ENCODE measurements at regions not wholly inside any gene's neighbourhood (a gene's known extent, or its start where the extent isn't known, plus 50 kb on each side); places are given as distances from the start of the nearest gene placed in this dataset.

DNA sequence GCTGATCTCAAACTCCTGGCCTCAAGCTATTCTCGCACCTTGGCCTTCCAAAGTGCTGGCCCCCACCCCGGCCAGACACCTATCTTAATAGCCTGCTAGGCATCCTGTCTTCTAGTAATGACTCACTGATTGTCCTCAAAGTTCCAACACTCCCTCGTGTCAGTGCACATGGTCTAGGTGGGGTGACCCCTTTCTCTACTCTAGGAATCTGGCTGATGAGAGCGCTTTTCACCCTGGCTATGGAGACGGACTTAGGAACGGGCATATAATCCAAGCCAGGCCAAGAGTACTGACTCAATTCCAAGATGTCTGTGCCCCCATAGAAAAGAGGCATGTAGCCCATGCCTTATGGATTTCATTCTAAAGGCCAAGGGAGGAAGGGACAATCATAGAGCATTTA, 67.0 kb downstream of the PRLHR start:
- Histone ChIP-seq H3K9me3 (ENCODE audit: control insufficient read depth in 4 of 4, low read length in 3 of 4) (no peaks in the 10 kb centered on the region), H3K27ac (ENCODE audit: low read depth in 1 of 2, low read length in 2 of 2) (no peak overlapping the region), H3K9ac (ENCODE audit: low read depth in 1 of 2, low read length in 2 of 2) (no peak overlapping the region), H3K4me3 (ENCODE audit: low read depth in 1 of 3, low read length in 3 of 3) (no peak overlapping the region), H3K4me1 (ENCODE audit: control insufficient read depth in 4 of 4, insufficient read depth in 4 of 4, low read length in 3 of 4) (no peaks in the 10 kb centered on the region), H3K27me3 (ENCODE audit: control insufficient read depth in 4 of 4, insufficient read depth in 4 of 4, low read length in 3 of 4) (peaks cover 0 to 10% (median 0%) of the 10 kb centered on the region in 4 donors), H3K36me3 (ENCODE audit: control insufficient read depth in 4 of 4, insufficient read depth in 3 of 4, low read depth in 1 of 4, low read length in 3 of 4) (no peaks in the 10 kb centered on the region)
- TF ChIP-seq RAD21 (IDR thresholded peaks at IDR 0.05) (no peak), NR2F2 (IDR thresholded peaks at IDR 0.05) (no peak), TAF1 (conservative IDR thresholded peaks at IDR 0.05) (no peak), FOXA2 (IDR thresholded peaks at IDR 0.05) (no peak), HNF4A (conservative IDR thresholded peaks at IDR 0.05) (no peak), JUND (IDR thresholded peaks at IDR 0.05) (no peak), RXRA (IDR thresholded peaks at IDR 0.05) (no peak), SP1 (IDR thresholded peaks at IDR 0.05) (no peak), HNF4G (IDR thresholded peaks at IDR 0.05) (no peak), YY1 (IDR thresholded peaks at IDR 0.05) (no peak), EGR1 (IDR thresholded peaks at IDR 0.05; ENCODE audit: low read depth in 2 of 2) (no peak), FOXA1 (IDR thresholded peaks at IDR 0.05) (no peak), GABPA (IDR thresholded peaks at IDR 0.05 in 1 of 2, conservative IDR thresholded peaks at IDR 0.05 in 1 of 2) (no peak)
- TF ChIP-seq, protein P1, sequence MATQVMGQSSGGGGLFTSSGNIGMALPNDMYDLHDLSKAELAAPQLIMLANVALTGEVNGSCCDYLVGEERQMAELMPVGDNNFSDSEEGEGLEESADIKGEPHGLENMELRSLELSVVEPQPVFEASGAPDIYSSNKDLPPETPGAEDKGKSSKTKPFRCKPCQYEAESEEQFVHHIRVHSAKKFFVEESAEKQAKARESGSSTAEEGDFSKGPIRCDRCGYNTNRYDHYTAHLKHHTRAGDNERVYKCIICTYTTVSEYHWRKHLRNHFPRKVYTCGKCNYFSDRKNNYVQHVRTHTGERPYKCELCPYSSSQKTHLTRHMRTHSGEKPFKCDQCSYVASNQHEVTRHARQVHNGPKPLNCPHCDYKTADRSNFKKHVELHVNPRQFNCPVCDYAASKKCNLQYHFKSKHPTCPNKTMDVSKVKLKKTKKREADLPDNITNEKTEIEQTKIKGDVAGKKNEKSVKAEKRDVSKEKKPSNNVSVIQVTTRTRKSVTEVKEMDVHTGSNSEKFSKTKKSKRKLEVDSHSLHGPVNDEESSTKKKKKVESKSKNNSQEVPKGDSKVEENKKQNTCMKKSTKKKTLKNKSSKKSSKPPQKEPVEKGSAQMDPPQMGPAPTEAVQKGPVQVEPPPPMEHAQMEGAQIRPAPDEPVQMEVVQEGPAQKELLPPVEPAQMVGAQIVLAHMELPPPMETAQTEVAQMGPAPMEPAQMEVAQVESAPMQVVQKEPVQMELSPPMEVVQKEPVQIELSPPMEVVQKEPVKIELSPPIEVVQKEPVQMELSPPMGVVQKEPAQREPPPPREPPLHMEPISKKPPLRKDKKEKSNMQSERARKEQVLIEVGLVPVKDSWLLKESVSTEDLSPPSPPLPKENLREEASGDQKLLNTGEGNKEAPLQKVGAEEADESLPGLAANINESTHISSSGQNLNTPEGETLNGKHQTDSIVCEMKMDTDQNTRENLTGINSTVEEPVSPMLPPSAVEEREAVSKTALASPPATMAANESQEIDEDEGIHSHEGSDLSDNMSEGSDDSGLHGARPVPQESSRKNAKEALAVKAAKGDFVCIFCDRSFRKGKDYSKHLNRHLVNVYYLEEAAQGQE (IDR thresholded peaks at IDR 0.05), result no peak
- TF ChIP-seq, protein P2, sequence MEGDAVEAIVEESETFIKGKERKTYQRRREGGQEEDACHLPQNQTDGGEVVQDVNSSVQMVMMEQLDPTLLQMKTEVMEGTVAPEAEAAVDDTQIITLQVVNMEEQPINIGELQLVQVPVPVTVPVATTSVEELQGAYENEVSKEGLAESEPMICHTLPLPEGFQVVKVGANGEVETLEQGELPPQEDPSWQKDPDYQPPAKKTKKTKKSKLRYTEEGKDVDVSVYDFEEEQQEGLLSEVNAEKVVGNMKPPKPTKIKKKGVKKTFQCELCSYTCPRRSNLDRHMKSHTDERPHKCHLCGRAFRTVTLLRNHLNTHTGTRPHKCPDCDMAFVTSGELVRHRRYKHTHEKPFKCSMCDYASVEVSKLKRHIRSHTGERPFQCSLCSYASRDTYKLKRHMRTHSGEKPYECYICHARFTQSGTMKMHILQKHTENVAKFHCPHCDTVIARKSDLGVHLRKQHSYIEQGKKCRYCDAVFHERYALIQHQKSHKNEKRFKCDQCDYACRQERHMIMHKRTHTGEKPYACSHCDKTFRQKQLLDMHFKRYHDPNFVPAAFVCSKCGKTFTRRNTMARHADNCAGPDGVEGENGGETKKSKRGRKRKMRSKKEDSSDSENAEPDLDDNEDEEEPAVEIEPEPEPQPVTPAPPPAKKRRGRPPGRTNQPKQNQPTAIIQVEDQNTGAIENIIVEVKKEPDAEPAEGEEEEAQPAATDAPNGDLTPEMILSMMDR (IDR thresholded peaks at IDR 0.05; ENCODE audit: low read depth, low read length, missing input control), result no peak
- TF ChIP-seq, protein P3, sequence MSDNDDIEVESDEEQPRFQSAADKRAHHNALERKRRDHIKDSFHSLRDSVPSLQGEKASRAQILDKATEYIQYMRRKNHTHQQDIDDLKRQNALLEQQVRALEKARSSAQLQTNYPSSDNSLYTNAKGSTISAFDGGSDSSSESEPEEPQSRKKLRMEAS (IDR thresholded peaks at IDR 0.05), result no peak
- TF ChIP-seq, protein P4, sequence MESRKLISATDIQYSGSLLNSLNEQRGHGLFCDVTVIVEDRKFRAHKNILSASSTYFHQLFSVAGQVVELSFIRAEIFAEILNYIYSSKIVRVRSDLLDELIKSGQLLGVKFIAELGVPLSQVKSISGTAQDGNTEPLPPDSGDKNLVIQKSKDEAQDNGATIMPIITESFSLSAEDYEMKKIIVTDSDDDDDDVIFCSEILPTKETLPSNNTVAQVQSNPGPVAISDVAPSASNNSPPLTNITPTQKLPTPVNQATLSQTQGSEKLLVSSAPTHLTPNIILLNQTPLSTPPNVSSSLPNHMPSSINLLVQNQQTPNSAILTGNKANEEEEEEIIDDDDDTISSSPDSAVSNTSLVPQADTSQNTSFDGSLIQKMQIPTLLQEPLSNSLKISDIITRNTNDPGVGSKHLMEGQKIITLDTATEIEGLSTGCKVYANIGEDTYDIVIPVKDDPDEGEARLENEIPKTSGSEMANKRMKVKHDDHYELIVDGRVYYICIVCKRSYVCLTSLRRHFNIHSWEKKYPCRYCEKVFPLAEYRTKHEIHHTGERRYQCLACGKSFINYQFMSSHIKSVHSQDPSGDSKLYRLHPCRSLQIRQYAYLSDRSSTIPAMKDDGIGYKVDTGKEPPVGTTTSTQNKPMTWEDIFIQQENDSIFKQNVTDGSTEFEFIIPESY (IDR thresholded peaks at IDR 0.05), result no peak
- TF ChIP-seq, protein P5, sequence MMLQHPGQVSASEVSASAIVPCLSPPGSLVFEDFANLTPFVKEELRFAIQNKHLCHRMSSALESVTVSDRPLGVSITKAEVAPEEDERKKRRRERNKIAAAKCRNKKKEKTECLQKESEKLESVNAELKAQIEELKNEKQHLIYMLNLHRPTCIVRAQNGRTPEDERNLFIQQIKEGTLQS (IDR thresholded peaks at IDR 0.05), result no peak
- WGBS, result 83% methylated on average over 6 of the region's 6 CpGs
- no peak for DNase-seq (ENCODE audit: low spot score)
